SK-N-SH (cell line): ENCODE measurements at regions not wholly inside any gene's neighbourhood (a gene's known extent, or its start where the extent isn't known, plus 50 kb on each side); places are given as distances from the start of the nearest gene placed in this dataset.

Experiments used
- CTCF ChIP-seq: fragments of 200-600 bp; sonication (generic); IDR thresholded peaks from 2 replicates; pipeline ENCODE4 v1.6.1; 2017; ENCODE audit warnings: antibody characterized with exemption, mild to moderate bottlenecking, moderate library complexity
- EP300 ChIP-seq, 2 experiments: IDR thresholded peaks; 2 replicates each; pipeline versions ENCODE4 v1.4.0 to v1.6.1; 2012; ENCODE audit warnings: borderline replicate concordance in 1 of 2, low read depth in 1 of 2, low read length in 1 of 2
- FOXM1 ChIP-seq: IDR thresholded peaks from 2 replicates; pipeline ENCODE4 v1.4.0; 2012; ENCODE audit warnings: low read depth, mild to moderate bottlenecking
- MXI1 ChIP-seq: IDR thresholded peaks from 2 replicates; pipeline ENCODE4 v1.6.1; 2012; ENCODE audit warnings: mild to moderate bottlenecking, low read depth, low read length, improper control_type of control experiment
- NFIC ChIP-seq: IDR thresholded peaks from 2 replicates; pipeline ENCODE4 v1.4.0; 2012; ENCODE audit warnings: borderline replicate concordance
- RAD21 ChIP-seq: IDR thresholded peaks from 2 replicates; pipeline ENCODE4 v1.6.1; 2012; ENCODE audit warnings: mild to moderate bottlenecking, low read length
- SMC3 ChIP-seq: IDR thresholded peaks from 2 replicates; pipeline ENCODE4 v1.6.1; 2012; ENCODE audit warnings: low read depth, low read length, improper control_type of control experiment
- TAF1 ChIP-seq: IDR thresholded peaks from 2 replicates; pipeline ENCODE4 v1.6.1; 2012; ENCODE audit warnings: low read depth, mild to moderate bottlenecking, low read length, moderate library complexity, borderline replicate concordance
- USF2 ChIP-seq: fragments of 150-350 bp; IDR thresholded peaks from 2 replicates; pipeline ENCODE4 v1.6.1; 2017; ENCODE audit warnings: antibody characterized with exemption, low read length, low read depth, borderline replicate concordance
- TF ChIP-seq, protein P1 (sequence below): IDR thresholded peaks from 2 replicates; pipeline ENCODE4 v1.4.0; 2012; ENCODE audit warnings: low read depth, borderline replicate concordance

DNA sequence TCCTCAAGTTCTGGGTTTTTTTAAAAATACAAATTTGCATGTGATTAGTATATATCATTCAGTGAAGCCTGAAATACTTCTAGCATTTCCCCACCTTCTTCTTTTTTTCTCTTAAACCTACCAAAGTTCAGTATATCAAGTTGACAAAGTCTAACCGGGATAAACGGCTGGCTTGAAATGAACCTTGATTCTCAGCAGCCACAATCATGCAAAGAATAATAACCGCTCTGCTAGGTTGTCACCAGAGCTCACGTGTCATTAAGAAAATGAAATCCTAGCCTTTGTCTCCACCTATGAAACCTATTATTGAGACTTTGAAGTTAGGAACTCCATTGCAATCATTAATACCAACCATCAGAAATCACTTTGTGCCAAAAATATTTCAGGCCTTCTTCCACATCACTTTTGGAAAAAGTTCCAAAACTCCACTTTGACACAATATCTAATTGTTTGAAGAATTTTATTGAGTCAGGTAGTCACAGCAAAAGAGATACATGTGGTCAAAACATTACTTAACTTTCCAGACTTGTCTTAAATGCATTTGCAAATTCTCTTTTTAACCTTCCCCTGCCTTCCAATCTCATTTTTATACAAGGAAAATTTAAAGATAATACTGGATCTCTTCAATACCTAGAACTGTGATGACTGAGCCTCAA is 285.6 kb upstream of the ACVR2A start:
- TF ChIP-seq TAF1 = no peak
- no peak for TF ChIP-seq CTCF
- TF ChIP-seq, protein P1, sequence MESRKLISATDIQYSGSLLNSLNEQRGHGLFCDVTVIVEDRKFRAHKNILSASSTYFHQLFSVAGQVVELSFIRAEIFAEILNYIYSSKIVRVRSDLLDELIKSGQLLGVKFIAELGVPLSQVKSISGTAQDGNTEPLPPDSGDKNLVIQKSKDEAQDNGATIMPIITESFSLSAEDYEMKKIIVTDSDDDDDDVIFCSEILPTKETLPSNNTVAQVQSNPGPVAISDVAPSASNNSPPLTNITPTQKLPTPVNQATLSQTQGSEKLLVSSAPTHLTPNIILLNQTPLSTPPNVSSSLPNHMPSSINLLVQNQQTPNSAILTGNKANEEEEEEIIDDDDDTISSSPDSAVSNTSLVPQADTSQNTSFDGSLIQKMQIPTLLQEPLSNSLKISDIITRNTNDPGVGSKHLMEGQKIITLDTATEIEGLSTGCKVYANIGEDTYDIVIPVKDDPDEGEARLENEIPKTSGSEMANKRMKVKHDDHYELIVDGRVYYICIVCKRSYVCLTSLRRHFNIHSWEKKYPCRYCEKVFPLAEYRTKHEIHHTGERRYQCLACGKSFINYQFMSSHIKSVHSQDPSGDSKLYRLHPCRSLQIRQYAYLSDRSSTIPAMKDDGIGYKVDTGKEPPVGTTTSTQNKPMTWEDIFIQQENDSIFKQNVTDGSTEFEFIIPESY = no peak
- TF ChIP-seq MXI1 = no peak
- no peak for TF ChIP-seq EP300 (IDR thresholded peaks at IDR 0.05; ENCODE audit: borderline replicate concordance in 1 of 2, low read depth in 1 of 2, low read length in 1 of 2)
- TF ChIP-seq SMC3 = no peak
- TF ChIP-seq RAD21 = no peak
- no peak for TF ChIP-seq FOXM1
- no peak for TF ChIP-seq USF2
- no peak for TF ChIP-seq NFIC
